OCI-M2 (cell line): ENCODE measurements at regions not wholly inside any gene's neighbourhood (a gene's known extent, or its start where the extent isn't known, plus 50 kb on each side); places are given as distances from the start of the nearest gene placed in this dataset.

Experiments used
- DNase-seq: peaks from one replicate; lab custom pipeline; 2025; ENCODE audit not compliant: unreplicated experiment; lab: John Stamatoyannopoulos, UW

GRCh38 chr6:8574749-8575468, 139.6 kb upstream of the SLC35B3 start:
- no peak for DNase-seq

GRCh38 chr6:8574311-8574710, 139.0 kb upstream of the SLC35B3 start:
- no peak for DNase-seq

- DNase-seq = no peak
Observed at GRCh38 chr6:8570256-8570920, 135.0 kb upstream of the SLC35B3 start.

- DNase-seq = no peak
Observed at GRCh38 chr6:8562125-8562524, 126.8 kb upstream of the SLC35B3 start.

- no peak for DNase-seq
Observed at GRCh38 chr6:8558953-8559352, 123.6 kb upstream of the SLC35B3 start.

GRCh38 chr6:8557014-8557748, 121.8 kb upstream of the SLC35B3 start:
- DNase-seq = no peak

- DNase-seq = no peak
Observed at GRCh38 chr6:8556370-8557013, 121.1 kb upstream of the SLC35B3 start.

GRCh38 chr6:8551993-8552392, 116.6 kb upstream of the SLC35B3 start:
- DNase-seq = no peak

- no peak for DNase-seq
Observed at GRCh38 chr6:8551386-8551785, 116.0 kb upstream of the SLC35B3 start.

GRCh38 chr6:8549074-8549790, 113.9 kb upstream of the SLC35B3 start:
- DNase-seq = no peak

- DNase-seq = no peak
Observed at GRCh38 chr6:8546496-8546895, 111.2 kb upstream of the SLC35B3 start.

- DNase-seq = no peak
Observed at GRCh38 chr6:8545336-8545735, 110.0 kb upstream of the SLC35B3 start.

- DNase-seq = no peak
Observed at GRCh38 chr6:8543714-8544113, 108.4 kb upstream of the SLC35B3 start.

- no peak for DNase-seq
Observed at GRCh38 chr6:8539453-8539852, 104.1 kb upstream of the SLC35B3 start.

- no peak for DNase-seq
Observed at GRCh38 chr6:8536122-8536521, 100.8 kb upstream of the SLC35B3 start.

GRCh38 chr6:8535519-8535918, 100.2 kb upstream of the SLC35B3 start:
- no peak for DNase-seq

- no peak for DNase-seq
Observed at GRCh38 chr6:8530785-8531435, 95.6 kb upstream of the SLC35B3 start.

GRCh38 chr6:8529250-8529649, 93.9 kb upstream of the SLC35B3 start:
- no peak for DNase-seq

GRCh38 chr6:8527818-8528217, 92.5 kb upstream of the SLC35B3 start:
- DNase-seq = no peak

- no peak for DNase-seq
Observed at GRCh38 chr6:8526624-8527023, 91.3 kb upstream of the SLC35B3 start.
